ENCODE measurements at regions not wholly inside any gene's neighbourhood (a gene's known extent, or its start where the extent isn't known, plus 50 kb on each side); places are given as distances from the start of the nearest gene placed in this dataset.

- Histone ChIP-seq H3K4me1 (ENCODE audit: control insufficient read depth, low read depth, low read length) (no peaks in the 10 kb centered on the region), H3K9me3 (ENCODE audit: control insufficient read depth, low read depth, low read length) (no peaks in the 10 kb centered on the region), H3K36me3 (ENCODE audit: control insufficient read depth, low read depth, low read length) (no peaks in the 10 kb centered on the region), H3K9ac (ENCODE audit: low read length) (no peak overlapping the region), H3K27ac (ENCODE audit: low read length) (no peak overlapping the region), H3K4me3 (ENCODE audit: low read length) (no peak overlapping the region), H3K27me3 (ENCODE audit: control insufficient read depth, insufficient read depth, low read length) (no peaks in the 10 kb centered on the region)
These were observed 489.1 kb downstream of the PCDH18 start for GRCh38 chr4:137043184-137043583.

GRCh38 chr4:137039370-137039769 lies 492.9 kb downstream of the PCDH18 start:
- no peak overlapping the region for H3K9ac ChIP-seq (ENCODE audit: low read length)
- H3K4me1 ChIP-seq (ENCODE audit: control insufficient read depth, low read depth, low read length) = no peaks in the 10 kb centered on the region
- no peak overlapping the region for H3K4me3 ChIP-seq (ENCODE audit: low read length)
- H3K27ac ChIP-seq (ENCODE audit: low read length) = no peak overlapping the region
- H3K9me3 ChIP-seq (ENCODE audit: control insufficient read depth, low read depth, low read length) = no peaks in the 10 kb centered on the region
- H3K36me3 ChIP-seq (ENCODE audit: control insufficient read depth, low read depth, low read length) = no peaks in the 10 kb centered on the region
- H3K27me3 ChIP-seq (ENCODE audit: control insufficient read depth, insufficient read depth, low read length) = no peaks in the 10 kb centered on the region

GRCh38 chr4:137032222-137032621 lies 500.1 kb downstream of the PCDH18 start:
- H3K9me3 ChIP-seq (ENCODE audit: control insufficient read depth, low read depth, low read length) = no peaks in the 10 kb centered on the region
- no peak overlapping the region for H3K27ac ChIP-seq (ENCODE audit: low read length)
- no peak overlapping the region for H3K4me3 ChIP-seq (ENCODE audit: low read length)

GRCh38 chr4:137029026-137029425 lies 503.3 kb downstream of the PCDH18 start:
- no peak overlapping the region for H3K4me3 ChIP-seq (ENCODE audit: low read length)
- no peaks in the 10 kb centered on the region for H3K27me3 ChIP-seq (ENCODE audit: control insufficient read depth, insufficient read depth, low read length)
- H3K36me3 ChIP-seq (ENCODE audit: control insufficient read depth, low read depth, low read length) = no peaks in the 10 kb centered on the region
- no peaks in the 10 kb centered on the region for H3K9me3 ChIP-seq (ENCODE audit: control insufficient read depth, low read depth, low read length)
- no peak overlapping the region for H3K27ac ChIP-seq (ENCODE audit: low read length)
- peaks cover 3% of the 10 kb centered on the region for H3K4me1 ChIP-seq (ENCODE audit: control insufficient read depth, low read depth, low read length)
- no peak overlapping the region for H3K9ac ChIP-seq (ENCODE audit: low read length)

More at GRCh38 chr4:137032222-137032621, 500.1 kb downstream of the PCDH18 start:
- Histone ChIP-seq H3K4me1 (ENCODE audit: control insufficient read depth, low read depth, low read length) (no peaks in the 10 kb centered on the region), H3K27me3 (ENCODE audit: control insufficient read depth, insufficient read depth, low read length) (no peaks in the 10 kb centered on the region), H3K36me3 (ENCODE audit: control insufficient read depth, low read depth, low read length) (no peaks in the 10 kb centered on the region), H3K9ac (ENCODE audit: low read length) (no peak overlapping the region)

- H3K4me1 ChIP-seq (ENCODE audit: control insufficient read depth, low read depth, low read length) = peaks cover 3% of the 10 kb centered on the region
- H3K27ac ChIP-seq (ENCODE audit: low read length) = no peak overlapping the region
- H3K27me3 ChIP-seq (ENCODE audit: control insufficient read depth, insufficient read depth, low read length) = no peaks in the 10 kb centered on the region
- no peak overlapping the region for H3K4me3 ChIP-seq (ENCODE audit: low read length)
- H3K9ac ChIP-seq (ENCODE audit: low read length) = no peak overlapping the region
- H3K9me3 ChIP-seq (ENCODE audit: control insufficient read depth, low read depth, low read length) = no peaks in the 10 kb centered on the region
- H3K36me3 ChIP-seq (ENCODE audit: control insufficient read depth, low read depth, low read length) = no peaks in the 10 kb centered on the region
These were observed 506.7 kb downstream of the PCDH18 start for GRCh38 chr4:137025484-137026059.

GRCh38 chr4:137015426-137016409 lies 516.6 kb downstream of the PCDH18 start:
- Histone ChIP-seq H3K9ac (ENCODE audit: low read length) (no peak overlapping the region), H3K27ac (ENCODE audit: low read length) (no peak overlapping the region), H3K4me1 (ENCODE audit: control insufficient read depth, low read depth, low read length) (no peaks in the 10 kb centered on the region), H3K4me3 (ENCODE audit: low read length) (no peak overlapping the region), H3K27me3 (ENCODE audit: control insufficient read depth, insufficient read depth, low read length) (no peaks in the 10 kb centered on the region), H3K36me3 (ENCODE audit: control insufficient read depth, low read depth, low read length) (no peaks in the 10 kb centered on the region), H3K9me3 (ENCODE audit: control insufficient read depth, low read depth, low read length) (no peaks in the 10 kb centered on the region)

- no peaks in the 10 kb centered on the region for H3K36me3 ChIP-seq (ENCODE audit: control insufficient read depth, low read depth, low read length)
- H3K4me3 ChIP-seq (ENCODE audit: low read length) = no peak overlapping the region
- no peak overlapping the region for H3K27ac ChIP-seq (ENCODE audit: low read length)
- no peaks in the 10 kb centered on the region for H3K27me3 ChIP-seq (ENCODE audit: control insufficient read depth, insufficient read depth, low read length)
- H3K4me1 ChIP-seq (ENCODE audit: control insufficient read depth, low read depth, low read length) = no peaks in the 10 kb centered on the region
- H3K9me3 ChIP-seq (ENCODE audit: control insufficient read depth, low read depth, low read length) = peaks cover 4% of the 10 kb centered on the region
- H3K9ac ChIP-seq (ENCODE audit: low read length) = no peak overlapping the region
These were observed 531.9 kb downstream of the PCDH18 start for GRCh38 chr4:137000432-137000831.

GRCh38 chr4:136992032-136992431 lies 540.3 kb downstream of the PCDH18 start:
- no peaks in the 10 kb centered on the region for H3K9me3 ChIP-seq (ENCODE audit: control insufficient read depth, low read depth, low read length)
- H3K27me3 ChIP-seq (ENCODE audit: control insufficient read depth, insufficient read depth, low read length) = no peaks in the 10 kb centered on the region
- no peaks in the 10 kb centered on the region for H3K4me1 ChIP-seq (ENCODE audit: control insufficient read depth, low read depth, low read length)
- no peaks in the 10 kb centered on the region for H3K36me3 ChIP-seq (ENCODE audit: control insufficient read depth, low read depth, low read length)
- no peak overlapping the region for H3K27ac ChIP-seq (ENCODE audit: low read length)
- no peak overlapping the region for H3K9ac ChIP-seq (ENCODE audit: low read length)
- H3K4me3 ChIP-seq (ENCODE audit: low read length) = no peak overlapping the region

GRCh38 chr4:136985683-136986082 lies 546.6 kb downstream of the PCDH18 start:
- no peak overlapping the region for H3K27ac ChIP-seq (ENCODE audit: low read length)
- H3K36me3 ChIP-seq (ENCODE audit: control insufficient read depth, low read depth, low read length) = no peaks in the 10 kb centered on the region
- no peaks in the 10 kb centered on the region for H3K4me1 ChIP-seq (ENCODE audit: control insufficient read depth, low read depth, low read length)
- no peak overlapping the region for H3K4me3 ChIP-seq (ENCODE audit: low read length)
- H3K27me3 ChIP-seq (ENCODE audit: control insufficient read depth, insufficient read depth, low read length) = no peaks in the 10 kb centered on the region
- no peak overlapping the region for H3K9ac ChIP-seq (ENCODE audit: low read length)
- no peaks in the 10 kb centered on the region for H3K9me3 ChIP-seq (ENCODE audit: control insufficient read depth, low read depth, low read length)

- Histone ChIP-seq H3K4me3 (ENCODE audit: low read length) (no peak overlapping the region), H3K27me3 (ENCODE audit: control insufficient read depth, insufficient read depth, low read length) (no peaks in the 10 kb centered on the region), H3K9ac (ENCODE audit: low read length) (no peak overlapping the region), H3K27ac (ENCODE audit: low read length) (no peak overlapping the region), H3K36me3 (ENCODE audit: control insufficient read depth, low read depth, low read length) (no peaks in the 10 kb centered on the region), H3K9me3 (ENCODE audit: control insufficient read depth, low read depth, low read length) (no peaks in the 10 kb centered on the region), H3K4me1 (ENCODE audit: control insufficient read depth, low read depth, low read length) (no peaks in the 10 kb centered on the region)
These were observed 565.2 kb downstream of the PCDH18 start for GRCh38 chr4:136967069-136967468.

- Histone ChIP-seq H3K4me3 (ENCODE audit: low read length) (no peak overlapping the region), H3K36me3 (ENCODE audit: control insufficient read depth, low read depth, low read length) (no peaks in the 10 kb centered on the region), H3K27ac (ENCODE audit: low read length) (no peak overlapping the region), H3K27me3 (ENCODE audit: control insufficient read depth, insufficient read depth, low read length) (no peaks in the 10 kb centered on the region), H3K4me1 (ENCODE audit: control insufficient read depth, low read depth, low read length) (no peaks in the 10 kb centered on the region), H3K9me3 (ENCODE audit: control insufficient read depth, low read depth, low read length) (no peaks in the 10 kb centered on the region), H3K9ac (ENCODE audit: low read length) (no peak overlapping the region)
These were observed 566.8 kb downstream of the PCDH18 start for GRCh38 chr4:136965478-136965877.

- H3K9ac ChIP-seq (ENCODE audit: low read length) = no peak overlapping the region
- no peak overlapping the region for H3K4me3 ChIP-seq (ENCODE audit: low read length)
- H3K27me3 ChIP-seq (ENCODE audit: control insufficient read depth, insufficient read depth, low read length) = no peaks in the 10 kb centered on the region
- no peak overlapping the region for H3K27ac ChIP-seq (ENCODE audit: low read length)
- H3K36me3 ChIP-seq (ENCODE audit: control insufficient read depth, low read depth, low read length) = no peaks in the 10 kb centered on the region
- H3K9me3 ChIP-seq (ENCODE audit: control insufficient read depth, low read depth, low read length) = no peaks in the 10 kb centered on the region
- H3K4me1 ChIP-seq (ENCODE audit: control insufficient read depth, low read depth, low read length) = no peaks in the 10 kb centered on the region
These were observed 569.4 kb downstream of the PCDH18 start for GRCh38 chr4:136962868-136963267.
